OCI-LY3 (cell line): ENCODE measurements at regions not wholly inside any gene's neighbourhood (a gene's known extent, or its start where the extent isn't known, plus 50 kb on each side); places are given as distances from the start of the nearest gene placed in this dataset.

Source experiments
- CTCF ChIP-seq: fragments of 200-600, 300-600 bp; sonication (generic); IDR thresholded peaks from 2 replicates; pipeline ENCODE4 v1.5.1; 2014; ENCODE audit warnings: antibody characterized with exemption, low read length, low read depth
- EZH2phosphoT487 ChIP-seq: fragments of 200-600 bp; shearing (Covaris generic); IDR thresholded peaks from 2 replicates; pipeline ENCODE4 v1.6.1; 2018; ENCODE audit warnings: antibody characterized with exemption, mixed run types, low read depth

- TF ChIP-seq CTCF (no peak), EZH2phosphoT487 (no peak)
Measured at GRCh38 chr2:84214455-84214854, 244.6 kb downstream of the SUCLG1 start.
